ENCODE measurements at regions not wholly inside any gene's neighbourhood (a gene's known extent, or its start where the extent isn't known, plus 50 kb on each side); places are given as distances from the start of the nearest gene placed in this dataset.

DNA sequence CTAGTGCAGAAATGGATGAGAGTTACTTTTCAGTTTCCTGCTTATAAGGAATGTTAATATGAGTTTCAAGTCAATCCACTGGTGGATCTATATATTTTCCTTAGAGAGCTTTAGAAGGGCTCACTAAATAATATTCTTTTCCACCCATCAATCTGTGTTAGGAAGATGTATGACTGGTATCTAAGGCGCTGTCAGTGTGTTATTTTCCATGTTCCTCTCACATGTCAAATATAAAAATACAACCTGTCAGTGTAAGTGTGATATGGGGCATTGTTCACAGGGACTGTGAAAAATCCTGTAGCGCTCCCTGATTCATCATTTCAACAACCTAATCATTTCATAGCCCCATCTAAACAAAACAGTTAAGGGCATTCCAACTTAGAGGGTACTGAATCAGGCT, 203.1 kb downstream of the TMEM26 start:
- Histone ChIP-seq H3K23ac (ENCODE audit: low read depth, low read length) (no peak overlapping the region), H3K4me2 (ENCODE audit: low read depth, low read length) (no peak overlapping the region), H2BK5ac (ENCODE audit: low read depth, low read length, poor library complexity, severe bottlenecking) (no peak overlapping the region), H2BK20ac (ENCODE audit: low read depth, low read length) (no peak overlapping the region), H4K8ac (ENCODE audit: low read depth in 2 of 2, low read length in 2 of 2) (no peak overlapping the region), H4K91ac (ENCODE audit: insufficient read depth, low read depth, low read length) (no peak overlapping the region), H3K27me3 (ENCODE audit: control insufficient read depth, insufficient read depth, low read length) (peaks cover 8% of the 10 kb centered on the region), H2AK5ac (ENCODE audit: low read depth, low read length) (no peak overlapping the region), H3K79me1 (ENCODE audit: low read depth in 1 of 2, low read length in 2 of 2) (no peaks in the 10 kb centered on the region), H4K20me1 (ENCODE audit: insufficient read depth, low read length) (no peaks in the 10 kb centered on the region), H4K5ac (ENCODE audit: low read depth, low read length) (no peak overlapping the region), H3K18ac (ENCODE audit: low read depth, low read length) (no peak overlapping the region), H3K36me3 (ENCODE audit: control insufficient read depth, insufficient read depth, low read length) (no peaks in the 10 kb centered on the region), H3K4me3 (ENCODE audit: insufficient read depth, low read depth, low read length) (no peak overlapping the region), H3K56ac (ENCODE audit: extremely low read depth, insufficient read depth, low read length) (no peak overlapping the region), H3K9ac (ENCODE audit: low read depth, low read length) (no peak overlapping the region), H2AFZ (replicated peaks; ENCODE audit: low read length, poor library complexity) (no peak overlapping the region), H3K27ac (ENCODE audit: insufficient read depth, low read length) (no peak overlapping the region), H2BK15ac (ENCODE audit: low read depth, low read length) (no peak overlapping the region), H3K9me1 (ENCODE audit: insufficient read depth, low read length) (no peaks in the 10 kb centered on the region), H3K4ac (ENCODE audit: low read depth, low read length) (no peak overlapping the region), H2BK120ac (ENCODE audit: low read depth, low read length) (no peak overlapping the region), H3K9me3 (ENCODE audit: control insufficient read depth, insufficient read depth, low read length) (no peaks in the 10 kb centered on the region; the same call in 1 of the 2 replicates), H3K14ac (replicated peaks; ENCODE audit: low read depth, low read length) (no peak overlapping the region), H3K4me1 (ENCODE audit: control insufficient read depth, insufficient read depth, low read length) (no peaks in the 10 kb centered on the region), H2AK9ac (replicated peaks; ENCODE audit: low read depth, low read length, poor library complexity) (no peak overlapping the region)
- no peak for TF ChIP-seq MAZ (IDR thresholded peaks at IDR 0.05; ENCODE audit: borderline replicate concordance, low read depth, low read length)
- no peak for TF ChIP-seq FOS (IDR thresholded peaks at IDR 0.05; ENCODE audit: low read depth, low read length)
- TF ChIP-seq NFE2L2 (IDR thresholded peaks at IDR 0.05; ENCODE audit: low read depth, low read length) = no peak
- TF ChIP-seq POLR2A (IDR thresholded peaks at IDR 0.05; ENCODE audit: low read depth, low read length) = no peak
- TF ChIP-seq CHD1 (IDR thresholded peaks at IDR 0.05; ENCODE audit: low read depth, low read length) = no peak
- TF ChIP-seq, protein P1, sequence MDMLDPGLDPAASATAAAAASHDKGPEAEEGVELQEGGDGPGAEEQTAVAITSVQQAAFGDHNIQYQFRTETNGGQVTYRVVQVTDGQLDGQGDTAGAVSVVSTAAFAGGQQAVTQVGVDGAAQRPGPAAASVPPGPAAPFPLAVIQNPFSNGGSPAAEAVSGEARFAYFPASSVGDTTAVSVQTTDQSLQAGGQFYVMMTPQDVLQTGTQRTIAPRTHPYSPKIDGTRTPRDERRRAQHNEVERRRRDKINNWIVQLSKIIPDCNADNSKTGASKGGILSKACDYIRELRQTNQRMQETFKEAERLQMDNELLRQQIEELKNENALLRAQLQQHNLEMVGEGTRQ (IDR thresholded peaks at IDR 0.05; ENCODE audit: low read depth, low read length) = no peak
- no peak for TF ChIP-seq RFX5 (IDR thresholded peaks at IDR 0.05; ENCODE audit: low read depth, low read length)
- no peak for TF ChIP-seq RCOR1 (IDR thresholded peaks at IDR 0.05; ENCODE audit: insufficient replicate concordance, low read length)
- TF ChIP-seq, protein P2, sequence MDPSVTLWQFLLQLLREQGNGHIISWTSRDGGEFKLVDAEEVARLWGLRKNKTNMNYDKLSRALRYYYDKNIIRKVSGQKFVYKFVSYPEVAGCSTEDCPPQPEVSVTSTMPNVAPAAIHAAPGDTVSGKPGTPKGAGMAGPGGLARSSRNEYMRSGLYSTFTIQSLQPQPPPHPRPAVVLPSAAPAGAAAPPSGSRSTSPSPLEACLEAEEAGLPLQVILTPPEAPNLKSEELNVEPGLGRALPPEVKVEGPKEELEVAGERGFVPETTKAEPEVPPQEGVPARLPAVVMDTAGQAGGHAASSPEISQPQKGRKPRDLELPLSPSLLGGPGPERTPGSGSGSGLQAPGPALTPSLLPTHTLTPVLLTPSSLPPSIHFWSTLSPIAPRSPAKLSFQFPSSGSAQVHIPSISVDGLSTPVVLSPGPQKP (IDR thresholded peaks at IDR 0.05; ENCODE audit: borderline replicate concordance, low read depth, low read length) = no peak
- no peak for TF ChIP-seq BHLHE40 (IDR thresholded peaks at IDR 0.05; ENCODE audit: low read depth, low read length)
- no peak for TF ChIP-seq RAD21 (IDR thresholded peaks at IDR 0.05; ENCODE audit: low read length)
- TF ChIP-seq MAFK (IDR thresholded peaks at IDR 0.05; ENCODE audit: low read depth, low read length) = no peak
- TF ChIP-seq CEBPB (IDR thresholded peaks at IDR 0.05; ENCODE audit: low read depth, low read length) = no peak
- TF ChIP-seq MXI1 (IDR thresholded peaks at IDR 0.05; ENCODE audit: borderline replicate concordance, low read depth, low read length) = no peak
- TF ChIP-seq SMC3 (IDR thresholded peaks at IDR 0.05; ENCODE audit: low read depth, low read length) = no peak
- TF ChIP-seq, protein P3, sequence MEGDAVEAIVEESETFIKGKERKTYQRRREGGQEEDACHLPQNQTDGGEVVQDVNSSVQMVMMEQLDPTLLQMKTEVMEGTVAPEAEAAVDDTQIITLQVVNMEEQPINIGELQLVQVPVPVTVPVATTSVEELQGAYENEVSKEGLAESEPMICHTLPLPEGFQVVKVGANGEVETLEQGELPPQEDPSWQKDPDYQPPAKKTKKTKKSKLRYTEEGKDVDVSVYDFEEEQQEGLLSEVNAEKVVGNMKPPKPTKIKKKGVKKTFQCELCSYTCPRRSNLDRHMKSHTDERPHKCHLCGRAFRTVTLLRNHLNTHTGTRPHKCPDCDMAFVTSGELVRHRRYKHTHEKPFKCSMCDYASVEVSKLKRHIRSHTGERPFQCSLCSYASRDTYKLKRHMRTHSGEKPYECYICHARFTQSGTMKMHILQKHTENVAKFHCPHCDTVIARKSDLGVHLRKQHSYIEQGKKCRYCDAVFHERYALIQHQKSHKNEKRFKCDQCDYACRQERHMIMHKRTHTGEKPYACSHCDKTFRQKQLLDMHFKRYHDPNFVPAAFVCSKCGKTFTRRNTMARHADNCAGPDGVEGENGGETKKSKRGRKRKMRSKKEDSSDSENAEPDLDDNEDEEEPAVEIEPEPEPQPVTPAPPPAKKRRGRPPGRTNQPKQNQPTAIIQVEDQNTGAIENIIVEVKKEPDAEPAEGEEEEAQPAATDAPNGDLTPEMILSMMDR (conservative IDR thresholded peaks at IDR 0.05; ENCODE audit: low read depth, low read length) = no peak
- intact Hi-C loops (cut with micrococcal nuclease) (no loop called here), in situ Hi-C loops (cut with MboI; ENCODE audit: low sequenced_read_pairs) (no loop called here), dilution Hi-C loops (cut with HindIII; ENCODE audit: low sequenced_read_pairs, unreplicated experiment) (no loop called here)
- no TSS peak for BruUV-seq (replicated peaks)
- ChIA-PET CTCF (interaction anchor here (1.0 kb wide), 1 partner anchor 30 kb away, joined by 3 read pairs; no protein-coding TSS in a partner anchor), POLR2A (ENCODE audit: unreplicated experiment) (no interaction called here)
- DNase-seq = no peak
- ATAC-seq (ENCODE audit: low read depth) = no peak
- WGBS, 2 experiments (ENCODE audit: extremely low coverage in 2 of 2, insufficient read length in 1 of 2) = no CpG with 5 or more reads among the region's 2 CpGs
